ENCODE measurements at regions not wholly inside any gene's neighbourhood (a gene's known extent, or its start where the extent isn't known, plus 50 kb on each side); places are given as distances from the start of the nearest gene placed in this dataset.

DNA sequence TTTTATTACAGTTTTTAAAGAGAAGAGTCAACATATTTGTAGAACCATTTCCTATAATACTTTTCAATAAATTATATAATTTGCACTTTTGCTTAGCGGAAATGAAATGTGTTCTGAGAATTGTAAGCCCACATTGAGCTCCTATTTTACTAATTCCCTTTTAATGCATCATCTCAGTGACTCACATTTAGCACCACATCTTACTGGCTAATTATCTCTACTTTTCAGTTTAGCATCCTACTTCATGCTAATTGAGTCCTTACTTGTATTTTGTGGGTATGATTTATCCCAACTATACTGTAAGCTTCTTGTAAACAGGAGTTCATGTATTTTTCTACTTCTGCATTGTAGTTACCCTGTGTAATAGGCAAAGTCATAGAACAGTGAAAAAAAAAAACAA is 67.5 kb downstream of the TMX1 start:
- H3K9me3 ChIP-seq (ENCODE audit: control insufficient read depth, insufficient read depth, low read depth, low read length) = no peaks in the 10 kb centered on the region
- H3K36me3 ChIP-seq (ENCODE audit: control insufficient read depth in 2 of 2, insufficient read depth in 1 of 2, low read length in 2 of 2) = no peaks in the 10 kb centered on the region
- H3K4me1 ChIP-seq (ENCODE audit: control insufficient read depth, insufficient read depth, low read length) = no peaks in the 10 kb centered on the region
- H3K27ac ChIP-seq (ENCODE audit: extremely low read depth, low read depth, low read length) = no peak overlapping the region
- POLR2A ChIA-PET = interaction anchor here (0.8 kb wide), 1 partner anchor 189 kb away, joined by 3 read pairs; no protein-coding TSS in a partner anchor
- CTCF ChIA-PET = no interaction called here
- TF ChIP-seq MYNN (tag by site-specific recombination; IDR thresholded peaks at IDR 0.05; ENCODE audit: borderline replicate concordance) (no peak), ZNF830 (tag by site-specific recombination; IDR thresholded peaks at IDR 0.05; ENCODE audit: low read depth) (no peak), SETDB1 (IDR thresholded peaks at IDR 0.05; ENCODE audit: insufficient read length, low read length) (no peak), ZBTB6 (tag by site-specific recombination; IDR thresholded peaks at IDR 0.05) (no peak), KLF9 (tag by site-specific recombination; IDR thresholded peaks at IDR 0.05; ENCODE audit: low read depth) (no peak), ZBTB17 (tag by site-specific recombination; IDR thresholded peaks at IDR 0.05) (no peak), IKZF3 (tag by site-specific recombination; IDR thresholded peaks at IDR 0.05) (no peak)
- TF ChIP-seq, protein P1, sequence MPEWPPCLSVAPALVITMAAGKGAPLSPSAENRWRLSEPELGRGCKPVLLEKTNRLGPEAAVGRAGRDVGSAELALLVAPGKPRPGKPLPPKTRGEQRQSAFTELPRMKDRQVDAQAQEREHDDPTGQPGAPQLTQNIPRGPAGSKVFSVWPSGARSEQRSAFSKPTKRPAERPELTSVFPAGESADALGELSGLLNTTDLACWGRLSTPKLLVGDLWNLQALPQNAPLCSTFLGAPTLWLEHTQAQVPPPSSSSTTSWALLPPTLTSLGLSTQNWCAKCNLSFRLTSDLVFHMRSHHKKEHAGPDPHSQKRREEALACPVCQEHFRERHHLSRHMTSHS (tag by site-specific recombination; IDR thresholded peaks at IDR 0.05) = no peak
- TF ChIP-seq, protein P2, sequence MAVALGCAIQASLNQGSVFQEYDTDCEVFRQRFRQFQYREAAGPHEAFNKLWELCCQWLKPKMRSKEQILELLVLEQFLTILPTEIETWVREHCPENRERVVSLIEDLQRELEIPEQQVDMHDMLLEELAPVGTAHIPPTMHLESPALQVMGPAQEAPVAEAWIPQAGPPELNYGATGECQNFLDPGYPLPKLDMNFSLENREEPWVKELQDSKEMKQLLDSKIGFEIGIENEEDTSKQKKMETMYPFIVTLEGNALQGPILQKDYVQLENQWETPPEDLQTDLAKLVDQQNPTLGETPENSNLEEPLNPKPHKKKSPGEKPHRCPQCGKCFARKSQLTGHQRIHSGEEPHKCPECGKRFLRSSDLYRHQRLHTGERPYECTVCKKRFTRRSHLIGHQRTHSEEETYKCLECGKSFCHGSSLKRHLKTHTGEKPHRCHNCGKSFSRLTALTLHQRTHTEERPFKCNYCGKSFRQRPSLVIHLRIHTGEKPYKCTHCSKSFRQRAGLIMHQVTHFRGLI (tag by site-specific recombination; IDR thresholded peaks at IDR 0.05) = no peak
- no peak overlapping the region for H3K4me3 ChIP-seq (ENCODE audit: low read depth, low read length)

DNA sequence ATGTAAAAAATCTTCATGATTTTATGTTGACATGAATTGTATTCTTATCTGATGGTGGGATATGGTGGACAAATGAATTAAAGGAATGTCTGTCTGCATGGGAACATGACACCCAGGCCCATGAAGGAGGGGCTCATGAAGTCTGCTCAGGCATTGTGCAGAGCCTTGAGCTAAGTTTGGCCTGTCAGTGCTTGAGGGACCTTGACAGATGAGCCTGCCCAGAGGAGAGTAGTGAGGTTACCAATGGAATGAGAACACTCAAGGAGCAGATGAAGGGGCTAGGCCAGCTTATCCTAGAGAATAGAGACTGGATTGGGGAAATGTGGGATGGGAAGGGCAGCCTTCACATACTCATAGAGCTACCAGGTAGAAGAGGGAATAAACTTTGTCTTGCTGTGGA is 68.8 kb downstream of the TMX1 start:
- H3K4me3 ChIP-seq (ENCODE audit: low read depth, low read length) = no peak overlapping the region
- no peaks in the 10 kb centered on the region for H3K4me1 ChIP-seq (ENCODE audit: control insufficient read depth, insufficient read depth, low read length)
- no peak overlapping the region for H3K27ac ChIP-seq (ENCODE audit: extremely low read depth, low read depth, low read length)
- ChIA-PET POLR2A (no interaction called here), CTCF (no interaction called here)
- no peaks in the 10 kb centered on the region for H3K9me3 ChIP-seq (ENCODE audit: control insufficient read depth, insufficient read depth, low read depth, low read length)
- H3K36me3 ChIP-seq (ENCODE audit: control insufficient read depth in 2 of 2, insufficient read depth in 1 of 2, low read length in 2 of 2) = no peaks in the 10 kb centered on the region
- TF ChIP-seq BCL11A (tag by site-specific recombination; IDR thresholded peaks at IDR 0.05; ENCODE audit: low read depth) = no peak
- TF ChIP-seq ZNF621 (tag by site-specific recombination; IDR thresholded peaks at IDR 0.05) = no peak
- TF ChIP-seq ZNF473 (tag by site-specific recombination; IDR thresholded peaks at IDR 0.05) = no peak
- no peak for TF ChIP-seq BCL11B (tag by site-specific recombination; IDR thresholded peaks at IDR 0.05; ENCODE audit: low read depth)
- no peak for TF ChIP-seq ZSCAN23 (tag by site-specific recombination; IDR thresholded peaks at IDR 0.05)
- TF ChIP-seq SCRT1 (tag by site-specific recombination; IDR thresholded peaks at IDR 0.05; ENCODE audit: borderline replicate concordance) = no peak
- no peak for TF ChIP-seq ZNF202 (tag by site-specific recombination; IDR thresholded peaks at IDR 0.05; ENCODE audit: borderline replicate concordance)
- TF ChIP-seq ZNF580 (tag by site-specific recombination; IDR thresholded peaks at IDR 0.05) = no peak
- TF ChIP-seq, protein P3, sequence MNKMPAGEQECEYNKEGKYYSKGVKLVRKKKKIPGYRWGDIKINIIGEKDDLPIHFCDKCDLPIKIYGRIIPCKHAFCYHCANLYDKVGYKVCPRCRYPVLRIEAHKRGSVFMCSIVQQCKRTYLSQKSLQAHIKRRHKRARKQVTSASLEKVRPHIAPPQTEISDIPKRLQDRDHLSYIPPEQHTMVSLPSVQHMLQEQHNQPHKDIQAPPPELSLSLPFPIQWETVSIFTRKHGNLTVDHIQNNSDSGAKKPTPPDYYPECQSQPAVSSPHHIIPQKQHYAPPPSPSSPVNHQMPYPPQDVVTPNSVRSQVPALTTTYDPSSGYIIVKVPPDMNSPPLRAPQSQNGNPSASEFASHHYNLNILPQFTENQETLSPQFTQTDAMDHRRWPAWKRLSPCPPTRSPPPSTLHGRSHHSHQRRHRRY (tag by site-specific recombination; IDR thresholded peaks at IDR 0.05) = no peak
- no peak for TF ChIP-seq PRDM10 (tag by site-specific recombination; IDR thresholded peaks at IDR 0.05)
- no peak for TF ChIP-seq ZNF155 (tag by site-specific recombination; IDR thresholded peaks at IDR 0.05)
- TF ChIP-seq ZNF664 (tag by site-specific recombination; IDR thresholded peaks at IDR 0.05) = no peak
- TF ChIP-seq MEIS1 (CRISPR knock-in tag; IDR thresholded peaks at IDR 0.05; ENCODE audit: borderline replicate concordance) = no peak
